Activated naive CD8-positive, alpha-beta T cell treated with anti-CD3 and anti-CD28 coated beads for 36 hours (primary cell): ENCODE measurements at regions not wholly inside any gene's neighbourhood (a gene's known extent, or its start where the extent isn't known, plus 50 kb on each side); places are given as distances from the start of the nearest gene placed in this dataset.

Experiments used
- DNase-seq: peaks from one replicate; pipeline ENCODE4 v3.0.0; 2021
- H3K27ac Mint-ChIP-seq: one replicate; pipeline ENCODE4 v1.8.0; 2022; ENCODE audit warnings: mild to moderate bottlenecking, moderate library complexity, mixed read lengths
- H3K27me3 Mint-ChIP-seq: one replicate; pipeline ENCODE4 v1.8.0; 2022; ENCODE audit warnings: mild to moderate bottlenecking, mixed read lengths
- H3K36me3 Mint-ChIP-seq: one replicate; pipeline ENCODE4 v1.8.0; 2021; ENCODE audit warnings: mild to moderate bottlenecking, mixed read lengths
- H3K4me1 Mint-ChIP-seq: one replicate; pipeline ENCODE4 v1.8.0; 2021; ENCODE audit warnings: mixed read lengths
- H3K4me3 Mint-ChIP-seq: one replicate; pipeline ENCODE4 v1.8.0; 2022; ENCODE audit warnings: mild to moderate bottlenecking, moderate library complexity, mixed read lengths
- H3K9me3 Mint-ChIP-seq: one replicate; pipeline ENCODE4 v1.8.0; 2022; ENCODE audit warnings: mixed read lengths

DNA sequence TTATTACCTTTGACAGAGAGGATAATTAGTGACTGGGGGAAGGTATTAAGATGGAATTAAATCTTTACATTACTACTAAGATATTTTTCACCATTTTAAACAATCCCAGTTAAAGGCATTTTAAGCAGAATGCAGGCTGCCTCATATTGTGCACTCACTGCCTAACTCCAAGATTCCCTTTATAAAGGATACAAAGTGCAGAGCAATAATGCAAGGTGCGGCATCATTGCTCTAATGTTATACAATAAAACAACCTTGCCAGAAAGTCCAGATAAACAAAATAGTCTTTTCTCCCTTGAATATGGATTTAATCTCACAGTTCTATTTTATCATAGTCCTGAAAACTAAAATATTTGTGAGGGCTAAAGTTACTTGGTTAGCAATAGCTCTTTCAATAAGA, 1031.6 kb upstream of the SEMA6D start:
- Mint-ChIP-seq H3K36me3 (no peaks in the 10 kb centered on the region), H3K4me1 (no peaks in the 10 kb centered on the region), H3K27ac (no peak overlapping the region), H3K27me3 (no peaks in the 10 kb centered on the region), H3K4me3 (no peak overlapping the region), H3K9me3 (peaks cover 3% of the 10 kb centered on the region)
- no peak for DNase-seq

DNA sequence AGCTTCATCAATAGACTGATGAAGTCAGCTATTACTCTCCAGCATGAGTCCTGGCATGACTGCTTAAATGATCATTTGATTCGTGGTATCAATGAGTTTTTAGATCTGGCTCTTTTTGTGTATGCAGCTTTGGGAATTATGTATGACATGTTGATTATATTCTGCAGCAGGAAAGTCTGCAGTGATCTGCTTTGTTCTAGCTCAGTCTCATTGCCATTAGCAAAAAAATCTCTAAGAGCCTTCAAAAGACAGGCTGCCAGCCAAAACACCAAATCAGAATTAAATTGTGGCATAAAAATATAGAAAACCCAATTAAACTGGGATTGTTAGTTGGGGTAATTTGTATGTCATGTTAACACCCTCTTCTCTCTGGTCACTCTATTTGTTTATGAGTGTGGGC, 1021.0 kb upstream of the SEMA6D start:
- no peaks in the 10 kb centered on the region for H3K36me3 Mint-ChIP-seq
- H3K4me1 Mint-ChIP-seq: no peaks in the 10 kb centered on the region
- no peak overlapping the region for H3K27ac Mint-ChIP-seq
- H3K27me3 Mint-ChIP-seq: no peaks in the 10 kb centered on the region
- H3K4me3 Mint-ChIP-seq: no peak overlapping the region
- DNase-seq: no peak
- no peaks in the 10 kb centered on the region for H3K9me3 Mint-ChIP-seq

DNA sequence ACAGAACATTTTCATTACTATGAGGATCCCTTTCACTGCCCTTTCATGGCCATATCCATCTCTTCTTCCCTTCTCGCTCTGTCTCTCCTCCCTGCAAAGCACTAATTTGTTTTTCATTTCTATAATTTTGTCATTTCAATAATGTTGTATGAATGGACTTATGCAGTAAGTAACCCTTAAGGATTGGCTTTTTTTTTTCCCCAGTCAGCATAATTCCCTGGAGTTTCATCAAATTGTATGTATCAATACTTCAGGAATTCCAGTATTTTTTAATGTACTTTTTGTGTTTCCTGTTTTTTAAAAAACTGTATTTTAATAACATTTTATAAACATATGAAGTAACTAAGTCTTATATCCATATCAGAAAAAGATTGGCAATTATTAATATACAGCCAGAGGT, 1016.0 kb upstream of the SEMA6D start:
- Mint-ChIP-seq H3K9me3 (no peaks in the 10 kb centered on the region), H3K36me3 (no peaks in the 10 kb centered on the region), H3K27me3 (no peaks in the 10 kb centered on the region), H3K4me1 (no peaks in the 10 kb centered on the region), H3K27ac (no peak overlapping the region), H3K4me3 (no peak overlapping the region)
- no peak for DNase-seq

GRCh38 chr15:46701896-46702295, 1015.4 kb upstream of the SEMA6D start:
- DNase-seq: no peak
- Mint-ChIP-seq H3K36me3 (no peaks in the 10 kb centered on the region), H3K27me3 (no peaks in the 10 kb centered on the region), H3K4me1 (no peaks in the 10 kb centered on the region), H3K4me3 (no peak overlapping the region), H3K9me3 (no peaks in the 10 kb centered on the region), H3K27ac (no peak overlapping the region)

DNA sequence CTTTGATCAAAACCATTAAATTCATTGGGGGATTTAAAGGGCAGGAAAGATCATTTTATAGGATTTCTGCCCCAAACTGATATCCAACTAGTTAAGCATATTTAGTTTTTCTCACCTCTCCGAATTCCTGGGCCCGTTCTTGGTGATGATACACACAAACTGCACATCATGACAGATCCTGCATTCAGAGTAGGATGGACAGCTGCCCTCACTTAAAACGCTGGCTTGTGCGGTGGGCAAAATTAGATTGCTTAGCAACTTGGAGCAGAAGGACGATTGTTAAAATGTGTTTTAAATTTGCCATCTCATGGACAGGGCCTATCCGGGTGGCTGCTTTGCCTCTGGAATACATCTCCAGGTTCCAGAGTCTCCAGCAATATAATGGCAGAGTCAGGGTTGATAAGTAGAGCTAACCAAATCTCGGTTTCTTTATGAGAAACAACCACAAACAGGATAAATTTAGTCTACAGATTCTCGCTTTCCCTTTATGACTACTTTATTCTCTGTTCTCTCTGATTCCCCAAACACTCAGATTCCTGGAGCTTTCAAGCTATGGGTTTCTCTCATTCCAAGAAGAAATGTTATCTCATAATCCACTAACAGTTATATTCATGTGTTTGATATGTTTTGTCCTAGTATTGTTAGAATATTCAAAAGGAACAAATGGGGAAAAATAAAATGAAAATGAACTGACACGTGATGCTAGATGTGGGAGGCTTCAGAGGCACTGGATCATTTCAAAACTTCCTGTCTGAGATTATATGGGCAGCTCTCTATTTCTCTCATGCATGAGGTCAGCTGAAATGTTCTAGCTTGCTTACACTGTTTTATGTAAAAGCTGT, 1014.1 kb upstream of the SEMA6D start:
- Mint-ChIP-seq H3K4me3 (no peak overlapping the region), H3K27me3 (no peaks in the 10 kb centered on the region), H3K36me3 (no peaks in the 10 kb centered on the region), H3K4me1 (no peaks in the 10 kb centered on the region), H3K27ac (no peak overlapping the region), H3K9me3 (peaks cover 4% of the 10 kb centered on the region)
- DNase-seq: no peak

DNA sequence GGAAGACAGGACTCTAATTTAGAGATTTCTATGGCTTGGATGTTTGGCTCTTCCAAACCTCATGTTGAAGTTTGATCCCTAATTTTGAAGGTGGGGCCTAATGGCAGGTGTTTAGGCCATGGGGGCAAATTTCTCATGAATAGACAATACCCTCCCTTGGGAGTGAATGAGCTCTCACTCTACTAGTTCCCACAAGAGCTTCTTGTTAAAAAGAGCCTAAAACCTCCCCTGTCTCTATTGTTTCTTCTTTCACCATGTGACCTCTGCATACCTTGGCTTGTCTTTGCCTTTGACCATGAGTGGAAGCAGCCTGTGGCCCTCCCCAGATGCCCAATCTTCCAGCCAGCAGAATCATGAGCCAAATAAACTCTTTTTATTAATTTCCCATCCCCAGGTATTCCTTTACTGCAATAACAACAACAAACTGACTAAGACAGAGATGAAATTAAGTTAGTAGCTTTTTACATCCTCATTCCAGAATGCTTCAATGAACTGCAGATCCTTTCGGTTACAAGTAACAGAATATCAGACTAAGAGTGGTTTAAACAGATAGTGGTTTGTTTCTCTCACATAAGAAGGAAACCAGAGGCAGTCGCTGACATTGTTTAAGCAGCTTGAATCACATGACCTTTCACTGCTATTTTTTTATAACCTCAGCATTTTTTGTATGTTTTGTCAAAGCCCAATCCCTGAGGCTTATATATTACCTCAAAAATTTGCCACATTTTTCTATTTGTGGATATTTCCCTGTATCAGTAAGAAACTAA, 1013.3 kb upstream of the SEMA6D start:
- Mint-ChIP-seq H3K4me1 (no peaks in the 10 kb centered on the region), H3K4me3 (no peak overlapping the region), H3K27me3 (no peaks in the 10 kb centered on the region), H3K36me3 (no peaks in the 10 kb centered on the region), H3K9me3 (peaks cover 4% of the 10 kb centered on the region), H3K27ac (no peak overlapping the region)
- DNase-seq: no peak

DNA sequence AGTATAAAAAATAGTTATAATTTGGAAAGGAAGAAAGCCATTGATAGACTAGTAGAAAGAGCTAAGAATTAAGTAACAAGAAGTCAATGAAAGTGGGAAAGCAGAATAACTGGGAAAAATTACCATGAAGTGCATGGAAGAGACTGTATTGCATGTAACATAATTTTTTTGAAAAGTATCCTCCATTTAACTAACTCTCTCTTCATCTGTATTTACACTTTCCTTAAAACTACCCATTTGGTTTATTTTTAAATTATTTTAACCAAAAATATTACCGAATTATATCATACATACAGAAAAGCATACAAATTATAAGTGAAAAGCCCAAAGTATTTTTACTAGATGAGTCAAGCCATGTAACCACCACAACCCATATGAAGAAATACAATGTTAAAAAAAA, 1009.9 kb upstream of the SEMA6D start:
- no peak for DNase-seq
- no peak overlapping the region for H3K4me3 Mint-ChIP-seq
- no peak overlapping the region for H3K27ac Mint-ChIP-seq
- no peaks in the 10 kb centered on the region for H3K27me3 Mint-ChIP-seq
- no peaks in the 10 kb centered on the region for H3K36me3 Mint-ChIP-seq
- H3K4me1 Mint-ChIP-seq: no peaks in the 10 kb centered on the region
- peaks cover 4% of the 10 kb centered on the region for H3K9me3 Mint-ChIP-seq

GRCh38 chr15:46708226-46708625, 1009.1 kb upstream of the SEMA6D start:
- Mint-ChIP-seq H3K4me3 (no peak overlapping the region), H3K4me1 (no peaks in the 10 kb centered on the region), H3K9me3 (peaks cover 4% of the 10 kb centered on the region), H3K27ac (no peak overlapping the region), H3K36me3 (no peaks in the 10 kb centered on the region), H3K27me3 (no peaks in the 10 kb centered on the region)
- no peak for DNase-seq

GRCh38 chr15:46709460-46710083, 1007.7 kb upstream of the SEMA6D start:
- H3K36me3 Mint-ChIP-seq: no peaks in the 10 kb centered on the region
- peaks cover 4% of the 10 kb centered on the region for H3K9me3 Mint-ChIP-seq
- H3K27ac Mint-ChIP-seq: no peak overlapping the region
- DNase-seq: no peak
- no peak overlapping the region for H3K4me3 Mint-ChIP-seq
- H3K4me1 Mint-ChIP-seq: no peaks in the 10 kb centered on the region
- H3K27me3 Mint-ChIP-seq: no peaks in the 10 kb centered on the region

DNA sequence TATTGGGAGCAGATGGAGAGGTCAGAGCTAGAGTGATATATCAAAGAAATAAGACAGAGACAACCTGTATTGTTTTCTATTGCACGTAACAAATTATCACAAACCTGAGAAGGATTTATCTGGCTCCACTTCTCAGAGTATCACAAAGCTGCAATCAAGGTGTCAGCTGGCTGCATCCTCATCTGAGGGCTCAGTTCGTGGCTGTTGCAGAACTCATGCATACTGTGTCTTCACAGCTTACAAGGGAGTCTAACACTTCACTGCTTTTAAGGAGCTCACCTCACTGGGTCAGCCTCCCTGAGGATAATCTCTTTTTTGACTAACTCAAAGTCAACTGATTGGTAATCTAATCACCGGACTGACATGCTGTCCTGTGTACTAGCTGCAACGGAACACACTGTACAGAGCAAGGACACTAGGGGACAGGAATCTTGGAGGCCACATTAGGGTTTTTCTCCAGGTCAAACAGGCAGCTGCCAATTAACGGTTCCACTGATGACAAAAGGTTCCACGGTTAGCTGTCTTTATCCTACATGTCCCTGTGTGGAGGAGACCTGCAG, 1006.8 kb upstream of the SEMA6D start:
- H3K9me3 Mint-ChIP-seq: peaks cover 4% of the 10 kb centered on the region
- no peaks in the 10 kb centered on the region for H3K36me3 Mint-ChIP-seq
- no peaks in the 10 kb centered on the region for H3K4me1 Mint-ChIP-seq
- no peak overlapping the region for H3K27ac Mint-ChIP-seq
- no peak overlapping the region for H3K4me3 Mint-ChIP-seq
- no peak for DNase-seq
- H3K27me3 Mint-ChIP-seq: no peaks in the 10 kb centered on the region

DNA sequence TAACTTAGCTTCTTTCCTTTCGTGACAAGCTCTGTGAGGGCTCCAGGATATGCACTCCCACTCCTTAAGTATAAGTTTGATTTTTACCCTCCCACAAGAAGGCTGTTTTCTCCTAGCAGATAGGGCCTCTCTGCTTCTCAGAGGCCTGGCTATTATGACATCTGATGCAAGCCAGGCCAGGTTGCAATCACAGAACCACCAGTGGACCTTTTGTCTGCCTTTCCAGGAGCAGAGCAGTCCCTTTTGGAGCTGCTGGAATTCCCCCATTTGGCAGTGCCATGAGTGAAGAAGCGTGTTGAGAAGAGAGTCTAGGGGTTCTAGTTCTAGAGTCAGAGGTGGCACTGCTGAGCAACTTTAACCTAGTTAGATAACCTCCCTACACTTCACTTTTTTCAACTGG, 1004.3 kb upstream of the SEMA6D start:
- H3K9me3 Mint-ChIP-seq: peaks cover 2% of the 10 kb centered on the region
- no peak overlapping the region for H3K4me3 Mint-ChIP-seq
- no peaks in the 10 kb centered on the region for H3K4me1 Mint-ChIP-seq
- H3K36me3 Mint-ChIP-seq: no peaks in the 10 kb centered on the region
- H3K27me3 Mint-ChIP-seq: no peaks in the 10 kb centered on the region
- DNase-seq: no peak
- no peak overlapping the region for H3K27ac Mint-ChIP-seq

GRCh38 chr15:46714950-46715349, 1002.4 kb upstream of the SEMA6D start:
- Mint-ChIP-seq H3K27ac (no peak overlapping the region), H3K9me3 (no peaks in the 10 kb centered on the region), H3K4me1 (no peaks in the 10 kb centered on the region), H3K4me3 (no peak overlapping the region), H3K36me3 (no peaks in the 10 kb centered on the region), H3K27me3 (no peaks in the 10 kb centered on the region)
- no peak for DNase-seq

- H3K4me1 Mint-ChIP-seq: no peaks in the 10 kb centered on the region
Observed at GRCh38 chr15:46723308-46723707, 994.0 kb upstream of the SEMA6D start.

GRCh38 chr15:46732060-46732459, 985.2 kb upstream of the SEMA6D start:
- Mint-ChIP-seq H3K27me3 (no peaks in the 10 kb centered on the region), H3K4me1 (no peaks in the 10 kb centered on the region), H3K36me3 (peaks cover 4% of the 10 kb centered on the region), H3K4me3 (no peak overlapping the region), H3K27ac (no peak overlapping the region), H3K9me3 (peaks cover 14% of the 10 kb centered on the region)
- DNase-seq: no peak

More at GRCh38 chr15:46723308-46723707, 994.0 kb upstream of the SEMA6D start:
- no peak overlapping the region for H3K4me3 Mint-ChIP-seq
- H3K27ac Mint-ChIP-seq: no peak overlapping the region
- H3K9me3 Mint-ChIP-seq: peaks cover 12% of the 10 kb centered on the region
- no peaks in the 10 kb centered on the region for H3K27me3 Mint-ChIP-seq
- no peak for DNase-seq
- peaks cover 3% of the 10 kb centered on the region for H3K36me3 Mint-ChIP-seq

DNA sequence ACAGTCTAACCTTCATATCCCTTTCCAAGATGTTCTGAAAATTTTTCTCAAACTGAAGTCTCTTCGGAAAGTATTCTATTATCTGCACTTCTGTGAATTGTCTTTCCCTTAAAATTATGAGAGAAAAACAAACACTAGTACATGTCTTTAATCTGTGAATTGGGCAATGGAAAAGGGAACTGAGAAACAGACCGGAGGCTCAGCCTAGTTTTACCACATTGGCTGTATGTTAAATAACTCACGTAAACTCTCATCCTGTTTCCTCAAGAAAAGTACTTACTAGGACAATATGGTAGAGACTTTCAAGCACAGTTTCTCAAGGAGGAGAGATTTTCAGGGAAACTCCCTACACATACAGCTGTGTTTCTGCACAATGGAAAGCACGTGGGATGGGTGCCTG, 982.2 kb upstream of the SEMA6D start:
- no peak overlapping the region for H3K27ac Mint-ChIP-seq

More for the DNA sequence above, 982.2 kb upstream of the SEMA6D start:
- Mint-ChIP-seq H3K9me3 (peaks cover 1% of the 10 kb centered on the region), H3K4me1 (no peaks in the 10 kb centered on the region), H3K27me3 (no peaks in the 10 kb centered on the region), H3K4me3 (no peak overlapping the region), H3K36me3 (no peaks in the 10 kb centered on the region)
- DNase-seq: no peak
